CD4-positive, alpha-beta memory T cell (primary cell): ENCODE measurements at regions not wholly inside any gene's neighbourhood (a gene's known extent, or its start where the extent isn't known, plus 50 kb on each side); places are given as distances from the start of the nearest gene placed in this dataset.
A peak's percentile ranks its signal among the peaks of the same experiment; 100 is the strongest.

Source experiments
- CTCF ChIA-PET: fragments of 350-600 bp; sonication (Branson Sonifier 250); formaldehyde crosslinking; loops from one replicate; lab custom pipeline; 2021; ENCODE audit warnings: inconsistent platforms; ENCODE audit not compliant: partially characterized antibody; lab: Charles Lee
- POLR2A ChIA-PET: fragments of 350-600 bp; sonication (Branson Sonifier 250); formaldehyde crosslinking; loops from one replicate; lab custom pipeline; 2021; ENCODE audit not compliant: partially characterized antibody; lab: Charles Lee
- DNase-seq, 5 donors: peaks; one replicate each; pipeline versions ENCODE4 v3.0.0 to v3.0.0-alpha.2; 2020 to 2022; ENCODE audit warnings: mixed read lengths in 1 of 5
- H3K27ac ChIP-seq: one replicate; pipeline ENCODE4 v1.7.0; 2013; ENCODE audit warnings: low read depth, low read length
- H3K27me3 ChIP-seq: 2 replicates; pipeline ENCODE4 v1.7.0; 2013; ENCODE audit warnings: mild to moderate bottlenecking, low read length, moderate library complexity; ENCODE audit not compliant: insufficient read depth
- H3K36me3 ChIP-seq: 2 replicates; pipeline ENCODE4 v1.7.0; 2013; ENCODE audit warnings: mild to moderate bottlenecking, low read length, moderate library complexity; ENCODE audit not compliant: insufficient read depth
- H3K4me1 ChIP-seq: 2 replicates; pipeline ENCODE4 v1.7.0; 2013; ENCODE audit warnings: mild to moderate bottlenecking, low read length, moderate library complexity; ENCODE audit not compliant: insufficient read depth
- H3K4me3 ChIP-seq, 2 donors: one replicate each; pipeline ENCODE4 v1.7.0; 2013; ENCODE audit warnings: low read length in 2 of 2, mild to moderate bottlenecking in 1 of 2
- H3K9me3 ChIP-seq, 2 donors: one replicate each; pipeline ENCODE4 v1.7.0; 2013; ENCODE audit warnings: low read length in 2 of 2, control low read depth in 1 of 2; ENCODE audit not compliant: control insufficient read depth in 1 of 2
- H3K27ac Mint-ChIP-seq, 7 donors: one replicate each; pipeline ENCODE4 v1.8.0; 2020 to 2021; ENCODE audit warnings: mixed read lengths in 7 of 7, mild to moderate bottlenecking in 6 of 7, inconsistent platforms in 3 of 7, moderate library complexity in 3 of 7
- H3K27me3 Mint-ChIP-seq, 2 donors: one replicate each; pipeline ENCODE4 v1.8.0; 2020 to 2021; ENCODE audit warnings: mixed read lengths in 2 of 2
- H3K36me3 Mint-ChIP-seq, 2 donors: one replicate each; pipeline ENCODE4 v1.8.0; 2020 to 2021; ENCODE audit warnings: mixed read lengths in 2 of 2, inconsistent platforms in 1 of 2, mild to moderate bottlenecking in 1 of 2
- H3K4me1 Mint-ChIP-seq, 4 donors: one replicate each; pipeline ENCODE4 v1.8.0; 2020 to 2021; ENCODE audit warnings: mixed read lengths in 4 of 4, mild to moderate bottlenecking in 1 of 4
- H3K4me3 Mint-ChIP-seq, 8 donors: one replicate each; pipeline ENCODE4 v1.8.0; 2020 to 2021; ENCODE audit warnings: mixed read lengths in 8 of 8, mild to moderate bottlenecking in 7 of 8, moderate library complexity in 6 of 8, inconsistent platforms in 3 of 8
- H3K9me3 Mint-ChIP-seq, 8 donors: one replicate each; pipeline ENCODE4 v1.8.0; 2020 to 2021; ENCODE audit warnings: mixed read lengths in 8 of 8, mild to moderate bottlenecking in 5 of 8, inconsistent platforms in 3 of 8, moderate library complexity in 1 of 8
- intact Hi-C: fragments of 100-400 bp; cut with micrococcal nuclease; formaldehyde crosslinking; loops from one replicate; pipeline ENCODE4 v1.15.1; 2023

DNA sequence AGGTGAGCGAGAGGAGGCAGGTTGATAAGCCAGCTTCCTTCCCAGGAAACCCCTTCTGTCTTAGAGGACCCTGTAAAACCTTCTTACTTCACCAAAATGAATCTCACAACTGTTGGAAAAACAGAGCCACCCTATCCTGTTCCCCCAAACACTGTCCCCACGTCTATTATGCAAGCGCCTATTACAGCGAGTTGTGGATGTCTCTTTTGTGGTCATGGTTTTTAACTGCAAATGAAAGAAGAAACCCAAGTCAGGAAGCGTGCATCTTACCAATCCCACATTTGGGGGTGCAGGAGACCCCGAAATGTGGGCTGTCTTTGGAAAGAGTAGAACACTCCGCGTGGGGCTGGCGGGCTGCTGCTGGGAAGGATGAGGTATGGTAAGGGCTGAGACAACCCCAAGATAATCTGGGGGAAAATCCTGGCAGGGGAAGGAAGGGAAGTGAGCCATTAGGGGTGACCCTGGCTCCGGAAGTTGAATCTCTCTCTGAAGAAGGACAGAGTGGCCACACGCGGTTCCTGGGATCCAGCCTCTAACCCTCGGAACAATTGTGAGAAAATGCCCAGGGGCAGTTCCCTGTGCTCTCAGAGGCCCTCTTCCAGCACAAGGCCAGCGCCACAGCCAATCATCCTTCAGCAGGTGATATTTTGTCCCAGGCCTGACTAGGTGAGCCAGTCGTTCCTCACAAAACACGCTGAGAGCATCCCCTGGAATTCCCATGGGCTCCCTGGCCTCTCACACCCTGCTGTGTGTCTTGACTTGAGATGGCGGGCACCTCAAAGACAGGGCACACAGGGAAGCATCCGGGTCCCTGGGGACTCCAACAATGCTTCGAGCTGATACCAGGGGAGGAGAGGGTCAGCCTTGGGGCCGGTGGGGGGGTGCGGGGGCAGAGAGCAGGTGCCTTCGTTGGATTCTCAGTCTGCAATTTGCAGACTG, 168.5 kb upstream of the IRF2BP2 start:
- H3K4me1 ChIP-seq: peaks cover 9% of the 10 kb centered on the region
- POLR2A ChIA-PET: interaction anchor here (1.9 kb wide), 1 partner anchor 167 kb away, joined by 5 read pairs; no protein-coding TSS in a partner anchor
- CTCF ChIA-PET: interaction anchor here (1.6 kb wide), 1 partner anchor 10 kb away, joined by 4 read pairs; no protein-coding TSS in a partner anchor
- DNase-seq: no peak
- intact Hi-C loops: no loop called here
- Mint-ChIP-seq H3K27ac (no peak overlapping the region), H3K36me3 (no peaks in the 10 kb centered on the region), H3K27me3 (no peaks in the 10 kb centered on the region), H3K4me1 (peaks cover 0 to 3% (median 0%) of the 10 kb centered on the region in 4 donors), H3K4me3 (no peak overlapping the region), H3K9me3 (peaks cover 0 to 5% (median 0%) of the 10 kb centered on the region in 8 donors)
- H3K4me3 ChIP-seq: no peak overlapping the region
- H3K36me3 ChIP-seq: no peaks in the 10 kb centered on the region
- no peak overlapping the region for H3K27ac ChIP-seq
- no peaks in the 10 kb centered on the region for H3K9me3 ChIP-seq
- peaks cover 31% of the 10 kb centered on the region for H3K27me3 ChIP-seq

DNA sequence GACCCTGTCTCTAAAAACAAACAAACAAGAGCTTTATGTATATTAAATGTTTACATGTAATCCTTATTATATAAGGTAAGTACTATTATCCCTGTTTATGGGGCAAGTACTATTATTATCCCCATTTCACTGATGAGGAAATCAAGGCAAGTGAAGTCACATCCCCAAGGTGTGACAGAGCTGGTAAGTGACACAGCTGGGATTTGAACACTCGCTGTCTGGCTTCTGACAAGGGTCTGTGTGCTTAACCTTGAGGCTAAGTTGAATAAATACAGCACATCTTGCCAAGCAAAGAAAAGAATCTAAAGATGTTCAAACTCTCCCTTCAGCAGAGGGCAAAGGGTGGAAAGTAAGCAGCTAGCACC, 167.9 kb upstream of the IRF2BP2 start:
- Histone ChIP-seq H3K4me3 (no peak overlapping the region), H3K4me1 (peaks cover 10% of the 10 kb centered on the region), H3K27me3 (peaks cover 31% of the 10 kb centered on the region), H3K9me3 (no peaks in the 10 kb centered on the region), H3K27ac (no peak overlapping the region), H3K36me3 (no peaks in the 10 kb centered on the region)
- ChIA-PET POLR2A (interaction anchor here (1.6 to 1.9 kb wide), 2 partner anchors 11 to 166 kb away, joined by 3 to 5 read pairs; no protein-coding TSS in a partner anchor), CTCF (interaction anchor here (1.6 kb wide), 1 partner anchor 10 kb away, joined by 4 read pairs; no protein-coding TSS in a partner anchor)
- Mint-ChIP-seq H3K4me3 (no peak overlapping the region), H3K36me3 (no peaks in the 10 kb centered on the region), H3K9me3 (peaks cover 0 to 5% (median 0%) of the 10 kb centered on the region in 8 donors), H3K27me3 (no peaks in the 10 kb centered on the region), H3K4me1 (peaks cover 1 to 5% (median 3%) of the 10 kb centered on the region in 4 donors), H3K27ac (no peak overlapping the region)
- no peak for DNase-seq
- intact Hi-C loops: no loop called here

DNA sequence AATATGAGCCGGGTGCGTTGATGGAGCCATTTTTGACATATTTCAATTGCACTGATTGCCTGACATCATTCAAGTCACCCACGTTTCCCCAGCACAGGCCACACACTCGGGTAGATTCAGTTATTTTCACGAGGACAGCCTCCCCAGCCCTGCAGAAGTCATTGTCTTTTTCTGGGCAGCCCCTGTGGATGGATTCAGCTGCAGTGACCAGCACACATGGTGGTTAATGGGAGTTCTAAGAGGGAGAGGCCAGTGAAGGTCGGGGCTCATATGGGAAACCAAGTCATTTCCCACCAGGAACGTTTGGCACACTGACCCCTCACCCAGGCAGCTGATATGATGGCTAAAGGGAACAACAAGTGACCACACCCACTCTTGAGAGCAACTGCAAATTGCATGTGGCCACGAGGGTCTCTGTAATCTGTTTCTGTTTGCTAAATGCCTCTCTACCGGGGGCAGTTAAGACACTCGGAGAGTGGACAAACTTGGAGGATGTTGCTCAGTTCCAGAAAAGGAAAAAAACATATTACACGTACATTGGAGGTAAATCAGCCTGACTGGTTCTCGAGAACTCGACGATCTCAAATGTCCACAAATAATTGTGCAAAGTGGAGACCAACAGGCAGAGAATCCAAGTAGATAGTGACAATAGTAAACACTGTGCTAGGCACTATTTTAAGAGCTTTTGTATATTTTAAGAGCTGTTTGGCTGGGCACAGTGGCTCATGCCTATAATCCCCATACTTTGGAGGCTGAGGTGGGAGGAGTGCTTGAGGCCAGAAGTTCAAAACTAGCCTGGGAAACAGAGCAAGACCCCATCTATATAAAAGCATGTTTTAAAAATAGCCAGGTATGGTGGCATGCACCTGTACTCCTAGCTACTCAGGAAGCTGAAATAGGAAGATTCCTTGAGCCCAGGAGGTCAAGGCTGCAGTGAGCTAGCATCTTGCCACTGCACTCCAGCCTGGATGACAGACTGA, 167.2 kb upstream of the IRF2BP2 start:
- H3K4me3 Mint-ChIP-seq: no peak overlapping the region
- H3K4me1 ChIP-seq: peaks cover 17% of the 10 kb centered on the region
- CTCF ChIA-PET: interaction anchor here (1.6 kb wide), 1 partner anchor 9 kb away, joined by 4 read pairs; no protein-coding TSS in a partner anchor

DNA sequence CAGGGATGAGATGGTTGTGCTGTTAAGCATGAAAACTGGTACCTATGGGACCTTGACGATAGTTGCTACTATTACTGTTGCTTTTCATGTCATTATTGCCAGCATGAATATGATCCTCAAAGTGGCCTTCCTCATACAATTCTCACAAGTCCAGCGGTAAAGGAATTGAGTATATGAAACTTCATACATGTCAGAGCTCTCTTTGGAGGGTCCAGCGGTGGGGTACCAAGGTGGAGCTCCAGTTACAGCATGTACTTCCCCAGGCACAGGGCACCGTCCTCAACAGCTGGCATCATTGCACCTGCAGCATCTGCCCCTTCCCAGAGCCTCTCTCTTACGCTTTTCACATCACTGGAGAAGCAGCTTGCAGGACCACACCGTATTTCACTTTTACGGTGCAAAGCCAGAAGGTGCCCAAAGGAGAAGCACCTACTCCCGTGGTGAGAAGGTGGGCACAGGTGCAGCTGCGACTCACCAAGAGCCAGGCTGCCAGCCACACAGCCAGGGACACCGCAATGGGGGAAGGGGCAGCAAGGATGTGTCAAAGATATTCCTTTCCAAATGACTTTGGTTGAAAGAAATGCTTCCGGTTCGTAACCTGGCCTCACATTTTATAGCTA, 166.4 kb upstream of the IRF2BP2 start:
- POLR2A ChIA-PET: interaction anchor here (1.6 to 8.1 kb wide), 3 partner anchors 9 to 165 kb away, joined by 3 to 65 read pairs (median 5); no protein-coding TSS in a partner anchor
- intact Hi-C loops: no loop called here

More for the DNA sequence above, 167.2 kb upstream of the IRF2BP2 start:
- H3K27ac ChIP-seq: no peak overlapping the region
- H3K4me3 ChIP-seq: no peak overlapping the region
- H3K36me3 ChIP-seq: no peaks in the 10 kb centered on the region
- POLR2A ChIA-PET: interaction anchor here (1.6 to 8.1 kb wide), 3 partner anchors 10 to 166 kb away, joined by 3 to 65 read pairs (median 5); no protein-coding TSS in a partner anchor
- peaks cover 30% of the 10 kb centered on the region for H3K27me3 ChIP-seq
- no peak for DNase-seq
- peaks cover 7 to 10% (median 9%) of the 10 kb centered on the region in 4 donors for H3K4me1 Mint-ChIP-seq
- H3K9me3 Mint-ChIP-seq: peaks cover 0 to 7% (median 0%) of the 10 kb centered on the region in 8 donors
- H3K36me3 Mint-ChIP-seq: no peaks in the 10 kb centered on the region
- no peaks in the 10 kb centered on the region for H3K27me3 Mint-ChIP-seq
- no peak overlapping the region for H3K27ac Mint-ChIP-seq
- intact Hi-C loops: no loop called here
- no peaks in the 10 kb centered on the region for H3K9me3 ChIP-seq

DNA sequence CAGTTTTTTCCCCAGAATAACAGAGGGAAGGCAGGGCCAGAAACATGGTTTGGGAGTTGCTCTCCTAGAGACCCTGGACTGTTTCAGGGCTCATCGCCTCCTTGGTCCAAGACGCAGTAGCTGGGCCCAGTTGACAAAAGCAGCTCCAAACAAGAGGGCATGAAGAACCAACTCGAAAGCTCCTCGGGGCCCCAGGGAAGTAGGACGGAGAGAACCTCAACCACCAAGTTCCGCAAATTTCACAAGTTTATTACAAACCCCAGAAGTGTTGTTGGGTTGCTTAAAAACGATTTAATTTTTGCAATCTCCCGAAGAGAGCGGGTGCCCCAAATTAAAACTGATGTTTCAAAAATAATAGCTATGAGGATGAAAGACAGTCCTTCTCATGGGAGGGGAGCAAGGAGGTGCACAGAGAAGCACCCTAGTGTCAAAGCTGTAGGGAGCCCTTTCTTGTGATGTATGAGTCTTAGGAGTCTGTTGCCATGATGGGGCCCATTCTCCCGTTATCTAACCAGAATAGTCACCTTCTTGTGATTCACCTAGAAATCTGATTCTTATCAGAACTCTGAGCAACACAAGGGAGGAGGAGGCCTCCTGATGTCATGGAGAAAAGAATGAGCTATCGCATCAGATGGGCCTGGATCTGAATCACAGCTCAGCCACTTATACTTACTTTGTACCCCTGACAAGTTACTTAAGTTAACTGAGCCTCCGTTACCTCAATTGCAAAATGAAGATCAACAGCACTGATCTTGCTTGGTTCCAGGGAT, 165.7 kb upstream of the IRF2BP2 start:
- Mint-ChIP-seq H3K9me3 (peaks cover 0 to 7% (median 0%) of the 10 kb centered on the region in 8 donors), H3K27ac (peak overlapping the region in 1 of 7 donors; percentile 11), H3K36me3 (no peaks in the 10 kb centered on the region), H3K4me1 (peaks cover 17 to 25% (median 21%) of the 10 kb centered on the region in 4 donors), H3K27me3 (no peaks in the 10 kb centered on the region), H3K4me3 (no peak overlapping the region)
- no peaks in the 10 kb centered on the region for H3K36me3 ChIP-seq
- POLR2A ChIA-PET: interaction anchor here (8.1 kb wide), 1 partner anchor 51 kb away, joined by 65 read pairs; no protein-coding TSS in a partner anchor
- H3K4me1 ChIP-seq: peaks cover 32% of the 10 kb centered on the region
- no peak for DNase-seq
- peaks cover 15% of the 10 kb centered on the region for H3K27me3 ChIP-seq
- no peak overlapping the region for H3K4me3 ChIP-seq
- CTCF ChIA-PET: interaction anchor here (0.8 kb wide), 1 partner anchor 320 kb away, joined by 3 read pairs; no protein-coding TSS in a partner anchor
- no peak overlapping the region for H3K27ac ChIP-seq
- intact Hi-C loops: no loop called here
- H3K9me3 ChIP-seq: no peaks in the 10 kb centered on the region

More for the DNA sequence above, 166.4 kb upstream of the IRF2BP2 start:
- no peak overlapping the region for H3K27ac Mint-ChIP-seq
- Histone ChIP-seq H3K36me3 (no peaks in the 10 kb centered on the region), H3K27ac (no peak overlapping the region), H3K4me3 (no peak overlapping the region), H3K4me1 (peaks cover 25% of the 10 kb centered on the region), H3K27me3 (peaks cover 22% of the 10 kb centered on the region), H3K9me3 (no peaks in the 10 kb centered on the region)
- no peaks in the 10 kb centered on the region for H3K27me3 Mint-ChIP-seq
- DNase-seq: no peak
- H3K4me1 Mint-ChIP-seq: peaks cover 13 to 18% (median 16%) of the 10 kb centered on the region in 4 donors
- peaks cover 0 to 7% (median 0%) of the 10 kb centered on the region in 8 donors for H3K9me3 Mint-ChIP-seq
- no peaks in the 10 kb centered on the region for H3K36me3 Mint-ChIP-seq
- CTCF ChIA-PET: interaction anchor here (0.8 to 1.6 kb wide), 2 partner anchors 8 to 319 kb away, joined by 3 to 4 read pairs; no protein-coding TSS in a partner anchor
- no peak overlapping the region for H3K4me3 Mint-ChIP-seq

DNA sequence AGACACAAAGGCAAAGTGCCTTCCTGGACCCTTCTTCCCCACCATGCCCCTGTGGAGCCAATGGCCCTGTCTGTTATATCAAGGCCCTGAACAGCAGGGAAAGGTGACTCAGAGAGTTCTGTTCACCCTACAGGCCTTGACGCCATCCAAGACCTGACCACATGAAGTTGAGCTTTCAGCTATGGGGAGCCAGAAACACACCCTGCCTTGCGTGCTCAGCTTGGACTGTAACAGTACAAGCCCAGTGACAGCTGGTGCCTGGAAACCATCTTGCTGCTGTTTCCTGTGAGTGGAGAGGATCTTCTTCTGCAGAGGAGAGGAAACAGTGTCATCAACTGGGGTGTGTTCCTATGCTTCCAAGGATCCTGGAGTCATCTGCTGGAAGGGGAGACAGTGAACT, 165.0 kb upstream of the IRF2BP2 start:
- Histone ChIP-seq H3K36me3 (no peaks in the 10 kb centered on the region), H3K4me3 (no peak overlapping the region), H3K9me3 (no peaks in the 10 kb centered on the region), H3K4me1 (peaks cover 39% of the 10 kb centered on the region), H3K27ac (no peak overlapping the region), H3K27me3 (peaks cover 11% of the 10 kb centered on the region)
- CTCF ChIA-PET: no interaction called here
- Mint-ChIP-seq H3K4me1 (peaks cover 19 to 32% (median 25%) of the 10 kb centered on the region in 4 donors), H3K4me3 (no peak overlapping the region), H3K9me3 (peaks cover 0 to 7% (median 0%) of the 10 kb centered on the region in 8 donors), H3K27ac (peak overlapping the region in 2 of 7 donors; percentile 8 to 71), H3K27me3 (no peaks in the 10 kb centered on the region), H3K36me3 (no peaks in the 10 kb centered on the region)
- DNase-seq: no peak
- intact Hi-C loops: loop anchor here (5.0 kb wide), 3 partner anchors 67 to 307 kb away; no protein-coding TSS in a partner anchor
- POLR2A ChIA-PET: interaction anchor here (8.1 kb wide), 1 partner anchor 50 kb away, joined by 65 read pairs; no protein-coding TSS in a partner anchor
